NB4 (cell line): ENCODE measurements at regions not wholly inside any gene's neighbourhood (a gene's known extent, or its start where the extent isn't known, plus 50 kb on each side); places are given as distances from the start of the nearest gene placed in this dataset.

Experiments used
- DNase-seq: peaks from one replicate; pipeline ENCODE4 v3.0.0; 2010; ENCODE audit warnings: low read depth
- H3K4me3 ChIP-seq: one replicate; pipeline ENCODE4 v1.5.1; 2011; ENCODE audit warnings: mild to moderate bottlenecking, low read depth, low read length, moderate library complexity
- CTCF ChIP-seq: IDR thresholded peaks from one replicate; pipeline ENCODE4 v1.5.1; 2012; ENCODE audit warnings: low read depth, low read length
- MAX ChIP-seq: IDR thresholded peaks from 2 replicates; pipeline ENCODE4 v1.6.1; 2011; ENCODE audit warnings: low read depth, low read length
- MYC ChIP-seq: IDR thresholded peaks from 2 replicates; pipeline ENCODE4 v1.6.1; 2011; ENCODE audit warnings: low read depth, low read length
- POLR2A ChIP-seq: IDR thresholded peaks from 2 replicates; pipeline ENCODE4 v1.6.1; 2011; ENCODE audit warnings: mild to moderate bottlenecking; ENCODE audit not compliant: insufficient read length; ENCODE audit errors: extremely low read depth

- no peak for TF ChIP-seq CTCF
- TF ChIP-seq MYC: no peak
- no peak for TF ChIP-seq POLR2A
- no peak for TF ChIP-seq MAX
- H3K4me3 ChIP-seq: no peak overlapping the region
- no peak for DNase-seq
These were observed 279.7 kb upstream of the PLPP4 start for GRCh38 chr10:120177330-120177729.

DNA sequence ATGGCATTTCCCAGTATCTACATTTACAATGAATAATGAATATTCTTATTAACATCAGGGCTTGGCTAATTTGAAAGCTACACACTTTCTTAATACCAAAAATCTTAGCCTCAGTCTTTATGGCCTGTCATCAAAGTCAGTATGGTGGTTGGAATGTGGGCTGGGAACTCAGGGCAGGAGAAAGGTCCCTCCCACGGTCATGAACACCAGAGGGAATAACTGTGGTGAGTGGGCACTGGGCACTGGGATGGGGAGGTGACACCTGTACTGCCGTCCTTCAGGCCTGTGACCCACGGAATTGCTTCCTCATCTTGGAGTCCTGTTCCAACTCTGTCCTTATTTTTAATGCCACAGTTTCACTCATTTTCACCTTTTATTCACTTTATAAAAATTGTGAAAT, 276.9 kb upstream of the PLPP4 start:
- H3K4me3 ChIP-seq: no peak overlapping the region
- DNase-seq: no peak
- TF ChIP-seq POLR2A: no peak
- TF ChIP-seq MYC: no peak
- no peak for TF ChIP-seq CTCF
- TF ChIP-seq MAX: no peak

DNA sequence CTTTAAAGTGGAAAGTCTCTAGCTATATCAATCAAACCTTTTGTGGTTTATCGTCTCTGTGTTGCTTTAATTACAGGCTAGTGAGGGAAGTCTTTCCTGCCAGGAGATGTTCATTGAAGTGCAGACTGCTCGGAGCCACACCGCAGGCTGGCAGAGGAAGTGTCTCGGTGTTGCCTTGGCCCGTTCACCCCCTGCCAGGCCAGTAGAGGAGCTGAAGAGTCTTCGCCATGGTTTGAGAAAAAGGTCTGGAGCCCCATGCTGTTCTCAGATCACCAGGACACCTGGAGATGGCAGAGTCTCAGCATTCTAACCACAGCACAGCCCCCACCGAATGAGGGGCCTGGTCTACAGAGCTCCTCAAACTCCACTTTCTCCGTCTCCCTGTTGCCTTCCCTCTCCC, 275.9 kb upstream of the PLPP4 start:
- H3K4me3 ChIP-seq: no peak overlapping the region
- TF ChIP-seq MAX: no peak
- TF ChIP-seq MYC: no peak
- no peak for TF ChIP-seq POLR2A
- no peak for TF ChIP-seq CTCF
- DNase-seq: no peak

DNA sequence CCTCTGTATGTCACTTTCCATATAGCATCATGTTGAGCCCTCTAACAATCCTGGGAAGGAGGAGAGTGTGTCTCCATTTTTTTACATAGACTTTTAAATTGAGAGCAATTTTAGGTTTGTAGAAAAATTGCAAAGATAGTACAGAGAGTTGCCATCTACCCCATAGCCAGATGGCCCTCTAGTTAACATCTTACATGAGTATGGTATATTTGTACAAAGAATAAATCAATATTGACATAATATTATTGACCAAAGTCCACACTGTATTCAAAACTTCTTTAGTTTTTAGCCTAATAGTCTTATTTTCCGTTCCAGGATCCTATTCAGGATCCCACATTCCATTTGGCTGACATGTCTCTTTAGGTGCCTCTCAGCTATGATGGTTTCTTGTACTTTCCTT, 274.6 kb upstream of the PLPP4 start:
- no peak overlapping the region for H3K4me3 ChIP-seq
- no peak for DNase-seq

GRCh38 chr10:120183546-120183945, 273.5 kb upstream of the PLPP4 start:
- DNase-seq: no peak
- no peak overlapping the region for H3K4me3 ChIP-seq
- TF ChIP-seq POLR2A: no peak
- no peak for TF ChIP-seq CTCF
- no peak for TF ChIP-seq MAX
- no peak for TF ChIP-seq MYC

More for the DNA sequence above, 274.6 kb upstream of the PLPP4 start:
- TF ChIP-seq MAX (no peak), CTCF (no peak), POLR2A (no peak), MYC (no peak)

DNA sequence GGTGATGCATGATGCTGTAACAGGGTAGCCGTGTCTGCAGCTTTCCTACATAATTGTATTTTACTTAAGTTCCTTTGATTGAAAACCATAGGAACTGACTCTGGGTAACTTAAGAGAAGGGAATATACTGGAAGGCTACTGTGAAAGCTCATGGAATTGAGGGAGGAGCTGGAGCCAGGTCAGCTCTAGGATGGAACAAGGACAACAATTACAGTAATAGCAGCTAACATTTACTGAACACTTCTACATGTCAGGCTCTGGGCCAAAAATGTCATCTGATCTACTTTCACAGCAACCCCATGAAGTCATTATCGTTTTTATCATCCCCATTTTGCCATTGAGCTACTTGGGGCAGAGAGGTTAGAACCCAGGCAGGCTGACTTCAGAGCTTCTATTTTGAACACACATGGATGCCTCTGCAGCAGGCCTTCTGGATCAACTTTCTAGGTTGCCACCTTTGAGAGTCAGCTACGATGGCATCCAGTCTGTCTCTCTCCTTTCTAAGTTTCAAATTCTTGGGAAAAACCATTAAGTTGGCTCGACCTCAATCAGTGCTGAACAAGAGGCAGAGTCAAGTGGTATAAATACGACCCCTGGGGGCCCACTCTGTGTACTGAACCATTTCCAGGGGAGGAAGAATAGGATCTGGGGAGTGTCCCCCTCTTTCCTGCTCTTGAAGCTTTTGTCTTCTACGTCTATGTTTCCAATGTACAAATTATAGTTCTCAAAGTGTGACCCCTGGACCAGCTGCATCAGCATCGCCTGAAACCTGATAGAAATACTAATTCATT, 272.3 kb upstream of the PLPP4 start:
- no peak for TF ChIP-seq MAX
- H3K4me3 ChIP-seq: no peak overlapping the region
- no peak for DNase-seq
